ENCODE measurements at regions not wholly inside any gene's neighbourhood (a gene's known extent, or its start where the extent isn't known, plus 50 kb on each side); places are given as distances from the start of the nearest gene placed in this dataset.

DNA sequence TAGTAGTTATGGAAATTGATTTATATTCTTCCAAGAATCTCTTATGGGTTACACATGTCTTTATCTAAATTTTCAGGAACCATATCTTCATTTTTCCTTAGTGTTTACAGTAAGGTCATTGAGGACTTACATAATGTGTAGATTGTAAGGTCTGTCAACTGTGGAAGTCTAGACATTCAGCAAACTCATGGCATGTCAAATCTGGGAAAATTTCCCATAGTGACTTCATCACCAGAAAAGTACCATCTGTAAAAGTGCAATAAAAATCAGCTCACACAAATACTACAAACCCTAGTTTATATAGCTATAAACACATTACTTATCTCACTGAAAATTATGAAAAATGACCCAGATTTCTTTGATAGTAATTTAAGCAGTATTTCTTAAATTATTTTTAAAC lies 419.4 kb downstream of the MTRR start:
- FAIRE-seq, result no peak
- TF ChIP-seq, protein P1, sequence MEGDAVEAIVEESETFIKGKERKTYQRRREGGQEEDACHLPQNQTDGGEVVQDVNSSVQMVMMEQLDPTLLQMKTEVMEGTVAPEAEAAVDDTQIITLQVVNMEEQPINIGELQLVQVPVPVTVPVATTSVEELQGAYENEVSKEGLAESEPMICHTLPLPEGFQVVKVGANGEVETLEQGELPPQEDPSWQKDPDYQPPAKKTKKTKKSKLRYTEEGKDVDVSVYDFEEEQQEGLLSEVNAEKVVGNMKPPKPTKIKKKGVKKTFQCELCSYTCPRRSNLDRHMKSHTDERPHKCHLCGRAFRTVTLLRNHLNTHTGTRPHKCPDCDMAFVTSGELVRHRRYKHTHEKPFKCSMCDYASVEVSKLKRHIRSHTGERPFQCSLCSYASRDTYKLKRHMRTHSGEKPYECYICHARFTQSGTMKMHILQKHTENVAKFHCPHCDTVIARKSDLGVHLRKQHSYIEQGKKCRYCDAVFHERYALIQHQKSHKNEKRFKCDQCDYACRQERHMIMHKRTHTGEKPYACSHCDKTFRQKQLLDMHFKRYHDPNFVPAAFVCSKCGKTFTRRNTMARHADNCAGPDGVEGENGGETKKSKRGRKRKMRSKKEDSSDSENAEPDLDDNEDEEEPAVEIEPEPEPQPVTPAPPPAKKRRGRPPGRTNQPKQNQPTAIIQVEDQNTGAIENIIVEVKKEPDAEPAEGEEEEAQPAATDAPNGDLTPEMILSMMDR (IDR thresholded peaks at IDR 0.05; ENCODE audit: insufficient read depth, missing control alignments), result no peak
- no peak for DNase-seq (ENCODE audit: insufficient read length, low spot score)

GRCh38 chr5:8288897-8289516 lies 420.1 kb downstream of the MTRR start:
- no peak for FAIRE-seq
- TF ChIP-seq, protein P1 (IDR thresholded peaks at IDR 0.05; ENCODE audit: insufficient read depth, missing control alignments), result no peak
- no peak for DNase-seq (ENCODE audit: insufficient read length, low spot score)

DNA sequence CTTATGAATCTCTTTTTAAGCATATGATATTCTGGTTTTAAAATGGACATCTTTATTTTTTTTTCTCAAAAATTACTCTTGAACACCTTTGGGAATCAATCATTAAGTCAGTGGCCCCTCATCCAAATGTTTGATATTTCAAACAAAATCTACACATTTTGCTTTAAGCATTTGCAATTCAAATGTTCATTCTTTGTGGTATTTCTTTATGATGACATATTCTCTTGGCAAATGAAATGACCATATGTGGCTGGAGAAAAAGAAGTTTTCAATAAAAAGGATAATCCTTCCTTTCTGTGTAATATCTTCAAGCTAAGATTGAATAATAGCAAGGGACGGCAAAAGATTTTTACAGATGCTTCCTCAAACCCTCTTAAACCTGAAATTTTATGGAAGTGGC lies 420.8 kb downstream of the MTRR start:
- TF ChIP-seq, protein P1 (IDR thresholded peaks at IDR 0.05; ENCODE audit: insufficient read depth, missing control alignments), result no peak
- no peak for DNase-seq (ENCODE audit: insufficient read length, low spot score)
- no peak for FAIRE-seq

DNA sequence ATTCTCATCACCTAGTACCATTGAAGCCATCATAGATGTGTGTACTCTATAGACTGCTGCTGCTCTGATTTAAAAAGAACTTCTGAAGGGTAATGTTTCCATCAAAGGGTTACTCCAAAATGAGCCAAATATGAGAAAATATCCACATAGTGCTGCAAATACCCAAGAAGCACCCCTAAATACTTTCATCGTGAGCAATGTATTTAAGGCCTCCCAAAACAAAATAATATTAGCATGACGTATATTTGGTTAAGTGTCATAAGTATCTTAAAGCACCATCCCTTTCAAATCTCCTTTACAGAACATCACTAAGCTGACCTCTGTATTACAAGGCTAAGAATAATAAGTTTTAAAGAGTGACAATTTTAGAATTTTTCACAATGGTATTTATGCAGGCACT lies 421.8 kb downstream of the MTRR start:
- FAIRE-seq, result no peak
- TF ChIP-seq, protein P1 (IDR thresholded peaks at IDR 0.05; ENCODE audit: insufficient read depth, missing control alignments), result no peak
- DNase-seq (ENCODE audit: insufficient read length, low spot score), result no peak

GRCh38 chr5:8291641-8292040 lies 422.7 kb downstream of the MTRR start:
- FAIRE-seq (no peak), DNase-seq (ENCODE audit: insufficient read length, low spot score) (no peak)
- TF ChIP-seq, protein P1 (IDR thresholded peaks at IDR 0.05; ENCODE audit: insufficient read depth, missing control alignments), result no peak

DNA sequence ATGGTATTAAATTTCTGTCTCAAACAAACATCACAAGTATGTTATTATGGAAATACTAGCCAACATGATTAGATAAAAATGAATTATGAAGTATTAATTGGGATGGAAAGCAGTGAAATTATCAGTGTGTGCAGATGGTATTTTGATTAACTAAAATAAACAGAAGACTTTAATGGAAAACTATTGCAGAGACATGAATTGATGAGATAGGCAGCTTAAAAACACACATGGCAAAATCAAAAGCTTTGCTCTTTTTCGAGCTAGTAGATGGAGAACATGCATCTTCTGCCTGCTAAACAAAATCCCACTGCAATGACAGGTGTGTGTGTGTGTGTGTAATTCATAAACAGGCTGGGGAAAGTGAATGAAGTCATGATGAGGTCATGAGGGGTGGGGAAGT lies 426.2 kb downstream of the MTRR start:
- FAIRE-seq (no peak), DNase-seq (ENCODE audit: insufficient read length, low spot score) (no peak)
- TF ChIP-seq, protein P1 (IDR thresholded peaks at IDR 0.05; ENCODE audit: insufficient read depth, missing control alignments), result no peak

GRCh38 chr5:8299716-8300115 lies 430.8 kb downstream of the MTRR start:
- TF ChIP-seq, protein P1 (IDR thresholded peaks at IDR 0.05; ENCODE audit: insufficient read depth, missing control alignments), result no peak
- FAIRE-seq, result no peak
- no peak for DNase-seq (ENCODE audit: insufficient read length, low spot score)

Measured in D721Med (cell line).